HG02623 (cell line): ENCODE measurements at regions not wholly inside any gene's neighbourhood (a gene's known extent, or its start where the extent isn't known, plus 50 kb on each side); places are given as distances from the start of the nearest gene placed in this dataset.

ENCODE experiments used
- ATAC-seq: cut with Tn5 transposase; IDR thresholded peaks from one replicate; pipeline ENCODE4 v1.9.1; 2021; ENCODE audit warnings: moderate library complexity; ENCODE audit not compliant: unreplicated experiment

GRCh38 chr13:111609631-111610030 lies 289.2 kb downstream of the TEX29 start:
- no peak for ATAC-seq

GRCh38 chr13:111610081-111610480 lies 289.6 kb downstream of the TEX29 start:
- ATAC-seq: no peak

GRCh38 chr13:111610879-111611278 lies 290.4 kb downstream of the TEX29 start:
- no peak for ATAC-seq

- ATAC-seq: no peak
Observed at GRCh38 chr13:111611651-111612050, 291.2 kb downstream of the TEX29 start.

- no peak for ATAC-seq
Observed at GRCh38 chr13:111612886-111613285, 292.4 kb downstream of the TEX29 start.

GRCh38 chr13:111614009-111614408 lies 293.6 kb downstream of the TEX29 start:
- no peak for ATAC-seq

- ATAC-seq: no peak
Observed at GRCh38 chr13:111614613-111615012, 294.2 kb downstream of the TEX29 start.

GRCh38 chr13:111616203-111616602 lies 295.8 kb downstream of the TEX29 start:
- no peak for ATAC-seq

- no peak for ATAC-seq
Observed at GRCh38 chr13:111620166-111620565, 299.7 kb downstream of the TEX29 start.

- no peak for ATAC-seq
Observed at GRCh38 chr13:111620586-111620985, 300.1 kb downstream of the TEX29 start.

- ATAC-seq: no peak
Observed at GRCh38 chr13:111621164-111621563, 300.7 kb downstream of the TEX29 start.

GRCh38 chr13:111622051-111622531 lies 301.6 kb downstream of the TEX29 start:
- ATAC-seq: no peak

- no peak for ATAC-seq
Observed at GRCh38 chr13:111623208-111623607, 302.8 kb downstream of the TEX29 start.

GRCh38 chr13:111623743-111624505 lies 303.5 kb downstream of the TEX29 start:
- ATAC-seq: no peak

GRCh38 chr13:111625526-111626315 lies 305.3 kb downstream of the TEX29 start:
- ATAC-seq: no peak

GRCh38 chr13:111626371-111627305 lies 306.2 kb downstream of the TEX29 start:
- no peak for ATAC-seq

GRCh38 chr13:111627596-111627995 lies 307.2 kb downstream of the TEX29 start:
- ATAC-seq: no peak

GRCh38 chr13:111629016-111629415 lies 308.6 kb downstream of the TEX29 start:
- no peak for ATAC-seq

- ATAC-seq: no peak
Observed at GRCh38 chr13:111629457-111629856, 309.0 kb downstream of the TEX29 start.

- no peak for ATAC-seq
Observed at GRCh38 chr13:111629926-111630325, 309.5 kb downstream of the TEX29 start.

- no peak for ATAC-seq
Observed at GRCh38 chr13:111630406-111630805, 310.0 kb downstream of the TEX29 start.
